Adipocyte (in vitro differentiated cells): ENCODE measurements at regions not wholly inside any gene's neighbourhood (a gene's known extent, or its start where the extent isn't known, plus 50 kb on each side); places are given as distances from the start of the nearest gene placed in this dataset.

Source experiments
- DNase-seq: peaks from one replicate; pipeline ENCODE4 v3.0.0-alpha.2; 2015; ENCODE audit warnings: low read depth
- H3K27me3 ChIP-seq: replicated peaks from 2 replicates; pipeline ENCODE4 v1.7.0; 2013; ENCODE audit warnings: mild to moderate bottlenecking, low read length, moderate library complexity; ENCODE audit not compliant: control insufficient read depth, insufficient read depth
- H3K36me3 ChIP-seq: 2 replicates; pipeline ENCODE4 v1.7.0; 2013; ENCODE audit warnings: low read length, mild to moderate bottlenecking, moderate library complexity; ENCODE audit not compliant: control insufficient read depth, insufficient read depth, severe bottlenecking
- H3K4me1 ChIP-seq: 2 replicates; pipeline ENCODE4 v1.7.0; 2013; ENCODE audit warnings: mild to moderate bottlenecking, low read length, moderate library complexity; ENCODE audit not compliant: control insufficient read depth, insufficient read depth
- H3K4me3 ChIP-seq: 2 replicates; pipeline ENCODE4 v1.7.0; 2013; ENCODE audit warnings: mild to moderate bottlenecking, low read length, moderate library complexity
- H3K9ac ChIP-seq: 2 replicates; pipeline ENCODE4 v1.7.0; 2013; ENCODE audit warnings: mild to moderate bottlenecking, low read length, moderate library complexity
- H3K9me3 ChIP-seq: 2 replicates; pipeline ENCODE4 v1.7.0; 2013; ENCODE audit warnings: mild to moderate bottlenecking, low read length, moderate library complexity; ENCODE audit not compliant: control insufficient read depth

GRCh38 chr17:6209829-6210228 lies 139.7 kb downstream of the WSCD1 start:
- H3K9ac ChIP-seq: no peak overlapping the region
- H3K9me3 ChIP-seq: no peaks in the 10 kb centered on the region
- H3K4me1 ChIP-seq: no peaks in the 10 kb centered on the region
- DNase-seq: no peak
- peaks cover 36% of the 10 kb centered on the region for H3K27me3 ChIP-seq
- no peak overlapping the region for H3K4me3 ChIP-seq
- H3K36me3 ChIP-seq: no peaks in the 10 kb centered on the region

DNA sequence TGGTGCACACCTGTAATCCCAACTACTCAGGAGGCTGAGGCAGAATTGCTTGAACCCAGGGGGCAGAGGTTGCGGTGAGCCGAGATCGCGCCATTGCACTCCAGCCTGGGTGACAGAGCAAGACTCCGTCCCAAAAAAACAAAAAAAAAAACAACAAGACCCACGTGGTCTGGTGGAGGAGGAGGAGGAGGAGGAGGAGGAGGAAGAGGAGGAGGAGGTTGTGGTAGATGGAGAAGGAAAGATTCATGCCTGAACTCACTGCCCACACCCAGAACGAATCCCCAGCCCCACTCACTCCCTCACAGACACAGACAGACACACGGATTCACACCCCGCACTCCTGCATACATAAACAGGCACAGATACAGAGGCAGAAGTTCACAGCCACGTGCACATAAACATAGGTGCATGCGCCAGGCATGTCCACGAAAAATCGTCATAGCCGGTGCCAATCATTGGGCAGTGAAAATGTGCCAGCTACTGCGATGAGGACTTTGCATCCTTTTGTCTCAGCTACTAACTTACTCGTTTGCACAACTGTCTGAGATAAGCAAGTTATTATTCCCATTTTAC lies 138.5 kb downstream of the WSCD1 start:
- no peaks in the 10 kb centered on the region for H3K9me3 ChIP-seq
- H3K4me1 ChIP-seq: no peaks in the 10 kb centered on the region
- H3K27me3 ChIP-seq: peaks cover 33% of the 10 kb centered on the region
- no peak for DNase-seq
- H3K36me3 ChIP-seq: no peaks in the 10 kb centered on the region
- no peak overlapping the region for H3K9ac ChIP-seq
- H3K4me3 ChIP-seq: no peak overlapping the region

GRCh38 chr17:6205525-6205924 lies 135.3 kb downstream of the WSCD1 start:
- no peak for DNase-seq
- H3K36me3 ChIP-seq: no peaks in the 10 kb centered on the region
- no peaks in the 10 kb centered on the region for H3K4me1 ChIP-seq
- no peak overlapping the region for H3K4me3 ChIP-seq
- no peak overlapping the region for H3K9ac ChIP-seq
- no peaks in the 10 kb centered on the region for H3K9me3 ChIP-seq
- H3K27me3 ChIP-seq: peaks cover 34% of the 10 kb centered on the region

DNA sequence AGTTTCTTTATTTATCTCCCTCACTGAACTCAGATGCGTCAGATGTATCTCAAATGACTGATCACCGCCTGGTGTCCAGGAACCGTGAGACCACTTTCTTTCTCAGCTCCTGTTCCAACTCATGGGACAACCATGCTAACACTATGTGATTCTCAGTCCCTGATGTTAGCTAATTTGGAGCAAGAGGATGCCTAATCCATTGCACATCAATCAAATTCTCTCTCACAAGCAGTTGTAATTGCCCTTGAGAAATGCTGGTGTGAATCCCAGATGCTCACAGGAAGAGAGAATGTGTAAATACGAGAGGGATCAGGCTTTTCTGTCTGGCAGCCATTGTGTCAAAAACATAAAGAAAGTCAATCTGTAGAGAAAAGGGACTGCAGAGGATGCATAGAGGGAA lies 134.9 kb downstream of the WSCD1 start:
- H3K9me3 ChIP-seq: no peaks in the 10 kb centered on the region
- no peak overlapping the region for H3K4me3 ChIP-seq
- DNase-seq: no peak
- no peak overlapping the region for H3K9ac ChIP-seq
- no peaks in the 10 kb centered on the region for H3K36me3 ChIP-seq
- peaks cover 30% of the 10 kb centered on the region for H3K27me3 ChIP-seq
- H3K4me1 ChIP-seq: no peaks in the 10 kb centered on the region

GRCh38 chr17:6204203-6204722 lies 134.1 kb downstream of the WSCD1 start:
- no peaks in the 10 kb centered on the region for H3K36me3 ChIP-seq
- H3K9me3 ChIP-seq: no peaks in the 10 kb centered on the region
- H3K4me1 ChIP-seq: no peaks in the 10 kb centered on the region
- H3K4me3 ChIP-seq: no peak overlapping the region
- H3K27me3 ChIP-seq: peaks cover 27% of the 10 kb centered on the region
- no peak overlapping the region for H3K9ac ChIP-seq
- DNase-seq: no peak

DNA sequence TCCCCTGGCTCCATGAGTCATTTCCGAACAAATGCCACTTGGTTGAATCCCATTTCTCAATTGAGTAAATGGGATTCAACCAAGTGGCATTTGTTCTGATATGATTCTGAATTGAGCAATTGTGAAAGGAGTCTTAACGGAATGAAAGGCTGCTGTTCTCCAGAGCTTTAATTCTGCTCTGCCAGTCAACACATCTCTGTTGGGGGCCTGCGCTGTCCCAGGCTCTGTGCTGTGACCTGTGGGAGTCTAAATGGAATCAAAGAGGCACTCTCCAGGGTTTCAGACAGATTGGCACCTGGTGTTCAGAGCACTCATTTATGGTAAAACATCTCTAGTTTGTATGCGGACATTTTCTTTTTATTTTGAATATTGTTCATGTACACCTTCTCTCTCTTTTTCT lies 126.2 kb downstream of the WSCD1 start:
- no peaks in the 10 kb centered on the region for H3K4me1 ChIP-seq
- no peak for DNase-seq
- H3K9me3 ChIP-seq: no peaks in the 10 kb centered on the region
- H3K4me3 ChIP-seq: no peak overlapping the region
- no peak overlapping the region for H3K9ac ChIP-seq
- peaks cover 8% of the 10 kb centered on the region for H3K27me3 ChIP-seq
- H3K36me3 ChIP-seq: no peaks in the 10 kb centered on the region

GRCh38 chr17:6195123-6195522 lies 124.9 kb downstream of the WSCD1 start:
- Histone ChIP-seq H3K9me3 (no peaks in the 10 kb centered on the region), H3K4me1 (no peaks in the 10 kb centered on the region), H3K27me3 (peaks cover 8% of the 10 kb centered on the region), H3K36me3 (no peaks in the 10 kb centered on the region), H3K4me3 (no peak overlapping the region), H3K9ac (no peak overlapping the region)
- DNase-seq: no peak

DNA sequence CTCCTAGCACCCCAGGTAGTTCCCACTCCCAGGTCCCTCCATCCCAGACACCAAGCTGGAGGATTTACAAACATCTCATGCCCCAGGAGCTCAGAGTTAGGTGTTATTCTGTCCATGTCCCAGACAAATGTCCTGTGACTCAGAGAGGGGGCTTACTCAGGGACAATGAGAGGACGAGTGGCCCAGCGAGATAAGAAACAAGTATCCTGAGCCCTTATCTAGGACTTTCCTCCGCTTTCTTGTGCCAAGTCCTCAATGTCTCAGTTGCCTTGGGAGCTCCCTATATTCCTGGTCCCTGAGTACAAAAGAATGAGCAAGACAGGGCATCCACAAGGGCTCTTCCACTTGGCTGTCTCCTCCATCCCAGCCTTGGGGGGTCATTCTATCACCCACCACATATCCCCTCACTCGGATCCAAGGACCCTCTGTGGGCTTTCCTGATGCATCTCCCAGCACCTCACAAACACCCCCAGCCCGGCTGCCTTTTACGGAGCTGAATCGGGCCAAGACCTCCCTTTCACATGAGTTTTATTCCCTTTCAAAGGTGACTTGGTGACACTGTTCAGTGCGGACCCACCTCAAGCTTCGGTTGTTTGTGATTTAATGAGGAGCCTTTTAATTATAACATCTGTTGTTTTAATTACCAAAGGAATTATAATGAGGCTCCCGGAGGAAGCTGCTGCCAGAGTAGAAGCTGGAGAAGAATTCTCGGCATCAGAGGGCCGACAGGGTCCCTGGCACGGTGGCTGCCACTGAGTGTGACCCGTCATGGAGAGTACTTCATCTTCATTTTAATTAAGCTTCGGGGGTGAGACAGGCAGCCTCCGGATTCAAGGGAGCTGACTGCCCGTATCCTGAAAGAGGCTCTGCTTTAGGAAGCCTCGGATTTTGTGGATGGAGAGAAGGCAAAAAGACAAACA lies 121.5 kb downstream of the WSCD1 start:
- no peak for DNase-seq
- Histone ChIP-seq H3K4me1 (no peaks in the 10 kb centered on the region), H3K9ac (no peak overlapping the region), H3K27me3 (peaks cover 3% of the 10 kb centered on the region), H3K4me3 (no peak overlapping the region), H3K9me3 (no peaks in the 10 kb centered on the region), H3K36me3 (no peaks in the 10 kb centered on the region)

DNA sequence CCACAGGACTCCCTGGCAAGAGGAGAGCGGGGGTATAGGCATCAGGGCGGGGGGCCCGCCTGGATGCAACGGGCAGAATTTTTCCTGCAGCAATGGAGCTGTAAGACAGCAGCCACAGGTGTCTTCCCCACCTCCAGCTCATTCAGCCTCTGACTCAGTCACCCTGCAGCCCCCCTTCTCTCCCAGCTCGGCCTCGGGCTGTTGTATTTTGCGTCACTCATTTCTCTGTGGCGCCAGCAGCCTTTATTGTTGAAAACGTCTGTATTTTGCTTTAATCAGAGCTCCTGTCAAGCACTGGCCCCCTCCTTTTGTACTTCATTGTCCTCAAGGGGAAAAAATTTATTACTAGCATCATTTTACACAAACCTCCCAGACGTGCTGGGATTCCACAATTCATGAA lies 117.7 kb downstream of the WSCD1 start:
- H3K4me3 ChIP-seq: no peak overlapping the region

GRCh38 chr17:6186998-6187397 lies 116.8 kb downstream of the WSCD1 start:
- Histone ChIP-seq H3K4me3 (no peak overlapping the region), H3K9me3 (no peaks in the 10 kb centered on the region), H3K9ac (no peak overlapping the region), H3K4me1 (no peaks in the 10 kb centered on the region), H3K27me3 (peaks cover 3% of the 10 kb centered on the region), H3K36me3 (no peaks in the 10 kb centered on the region)
- no peak for DNase-seq

More for the DNA sequence above, 117.7 kb downstream of the WSCD1 start:
- Histone ChIP-seq H3K4me1 (no peaks in the 10 kb centered on the region), H3K36me3 (no peaks in the 10 kb centered on the region), H3K9me3 (no peaks in the 10 kb centered on the region), H3K9ac (no peak overlapping the region), H3K27me3 (peaks cover 3% of the 10 kb centered on the region)
- peak; percentile 13 for DNase-seq

- Histone ChIP-seq H3K4me3 (no peak overlapping the region), H3K9ac (no peak overlapping the region), H3K9me3 (no peaks in the 10 kb centered on the region), H3K27me3 (no peaks in the 10 kb centered on the region), H3K36me3 (no peaks in the 10 kb centered on the region), H3K4me1 (no peaks in the 10 kb centered on the region)
- DNase-seq: no peak
Observed at GRCh38 chr17:6184508-6184907, 114.3 kb downstream of the WSCD1 start.
